SK-N-SH (cell line): ENCODE measurements at regions not wholly inside any gene's neighbourhood (a gene's known extent, or its start where the extent isn't known, plus 50 kb on each side); places are given as distances from the start of the nearest gene placed in this dataset.
"Not testable (repeated sequence)": the region's sequence is repeated elsewhere in the genome, so short reads cannot be mapped to it uniquely, and the experiment has no call there.

Experiments used
- CTCF ChIA-PET: fragments of 300-600, 350-600 bp; formaldehyde crosslinking; extraction: SDS; loops from one replicate; lab custom pipeline; 2021; lab: Yijun Ruan, JAX
- POLR2A ChIA-PET: fragments of 350-600 bp; sonication (Branson Sonifier 250); formaldehyde crosslinking; extraction: SDS; loops from one replicate; lab custom pipeline; 2020; ENCODE audit warnings: antibody characterized with exemption, inconsistent platforms; lab: Yijun Ruan, JAX
- DNase-seq: peaks from one replicate; pipeline ENCODE4 v3.0.0; 2012
- H2AFZ ChIP-seq: fragments of 200-600 bp; sonication (generic); 2 replicates; pipeline ENCODE4 v1.8.1; 2016; ENCODE audit warnings: antibody characterized with exemption, mild to moderate bottlenecking, low read depth
- H3F3A ChIP-seq: fragments of 200-600 bp; sonication (generic); replicated peaks from 2 replicates; pipeline ENCODE3; 2016; ENCODE audit warnings: antibody characterized with exemption, mild to moderate bottlenecking; ENCODE audit not compliant: insufficient read depth
- H3K27ac ChIP-seq, 2 experiments: fragments of 200-500 bp in 1 of 2; fragments of 200-600 bp in 1 of 2; sonication (Bioruptor generic) in 1 of 2; sonication (generic), shearing (Covaris generic) in 1 of 2; 2 replicates each; pipeline versions ENCODE4 v1.5.1 to v1.6.1; 2014 to 2016; ENCODE audit warnings: low read depth in 2 of 2, inconsistent platforms in 1 of 2, low read length in 1 of 2, mild to moderate bottlenecking in 1 of 2, mixed read lengths in 1 of 2
- H3K27me3 ChIP-seq: fragments of 200-600 bp; sonication (generic), shearing (Covaris generic); 2 replicates; pipeline ENCODE4 v1.6.1; 2016; ENCODE audit warnings: mixed run types; ENCODE audit not compliant: insufficient read depth
- H3K36me3 ChIP-seq, 2 experiments: fragments of 200-500 bp in 1 of 2; fragments of 200-600 bp in 1 of 2; sonication (Bioruptor generic) in 1 of 2; sonication (generic) in 1 of 2; replicated peaks in 1 of 2; 2 replicates each; pipeline versions ENCODE3 to v1.5.1; 2014 to 2016; ENCODE audit warnings: low read length in 1 of 2, mild to moderate bottlenecking in 1 of 2; ENCODE audit not compliant: insufficient read depth in 2 of 2, control insufficient read depth in 1 of 2
- H3K4me1 ChIP-seq, 2 experiments: fragments of 200-500 bp in 1 of 2; fragments of 200-600 bp in 1 of 2; sonication (Bioruptor generic) in 1 of 2; sonication (generic), shearing (Covaris generic) in 1 of 2; 2 replicates each; pipeline versions ENCODE4 v1.5.1 to v1.6.1; 2014 to 2016; ENCODE audit warnings: low read depth in 1 of 2, low read length in 1 of 2, mixed run types in 1 of 2; ENCODE audit not compliant: insufficient read depth in 2 of 2, control insufficient read depth in 1 of 2
- H3K4me2 ChIP-seq: fragments of 200-600 bp; sonication (generic), shearing (Covaris generic); 2 replicates; pipeline ENCODE4 v1.6.1; 2017; ENCODE audit warnings: mixed run types
- H3K4me3 ChIP-seq, 2 experiments: fragments of 200-500 bp in 1 of 2; fragments of 200-600 bp in 1 of 2; sonication (Bioruptor generic) in 1 of 2; sonication (generic), shearing (Covaris generic) in 1 of 2; 2 replicates each; pipeline versions ENCODE4 v1.5.1 to v1.8.1; 2014 to 2016; ENCODE audit warnings: low read depth in 2 of 2, inconsistent platforms in 1 of 2, low read length in 1 of 2, mild to moderate bottlenecking in 1 of 2, mixed read lengths in 1 of 2, moderate library complexity in 1 of 2
- H3K79me2 ChIP-seq: fragments of 200-600 bp; sonication (generic); 2 replicates; pipeline ENCODE4 v1.8.1; 2017; ENCODE audit warnings: mild to moderate bottlenecking; ENCODE audit not compliant: insufficient read depth
- H3K9ac ChIP-seq: fragments of 200-600 bp; sonication (generic); 2 replicates; pipeline ENCODE4 v1.6.1; 2017; ENCODE audit warnings: mixed run types
- H3K9me2 ChIP-seq: fragments of 200-600 bp; sonication (generic); 2 replicates; pipeline ENCODE4 v1.6.1; 2017; ENCODE audit warnings: mixed run types
- H3K9me3 ChIP-seq: fragments of 200-600 bp; sonication (generic); 2 replicates; pipeline ENCODE4 v1.6.1; 2017; ENCODE audit warnings: mixed run types, mild to moderate bottlenecking, moderate library complexity
- H4K20me1 ChIP-seq: fragments of 200-600 bp; sonication (generic); 2 replicates; pipeline ENCODE4 v1.6.1; 2017; ENCODE audit warnings: mild to moderate bottlenecking, mixed run types; ENCODE audit not compliant: insufficient read depth
- CHD2 ChIP-seq: fragments of 150-350 bp; IDR thresholded peaks from 2 replicates; pipeline ENCODE4 v1.6.1; 2018; ENCODE audit warnings: low read length; ENCODE audit not compliant: partially characterized antibody
- FOSL2 ChIP-seq: IDR thresholded peaks from 2 replicates; pipeline ENCODE4 v1.4.0; 2012; ENCODE audit warnings: low read depth, mild to moderate bottlenecking, moderate library complexity, borderline replicate concordance
- FOXJ3 ChIP-seq: sonication (generic); formaldehyde crosslinking; IDR thresholded peaks from 2 replicates; pipeline ENCODE4 v1.5.1; 2020; ENCODE audit warnings: mild to moderate bottlenecking, missing genetic modification reagents
- GABPA ChIP-seq: IDR thresholded peaks from 2 replicates; pipeline ENCODE4 v1.4.0; 2012; ENCODE audit warnings: low read depth, mild to moderate bottlenecking
- GATA2 ChIP-seq: sonication (generic); formaldehyde crosslinking; IDR thresholded peaks from 2 replicates; pipeline ENCODE4 v1.5.0; 2020; ENCODE audit warnings: mild to moderate bottlenecking, missing genetic modification reagents
- JUND ChIP-seq: IDR thresholded peaks from 2 replicates; pipeline ENCODE4 v1.4.0; 2012
- MEF2A ChIP-seq: IDR thresholded peaks from 2 replicates; pipeline ENCODE4 v1.4.0; 2012; ENCODE audit warnings: low read depth, borderline replicate concordance
- MXI1 ChIP-seq: IDR thresholded peaks from 2 replicates; pipeline ENCODE4 v1.6.1; 2012; ENCODE audit warnings: mild to moderate bottlenecking, low read depth, low read length, improper control_type of control experiment
- NRF1 ChIP-seq: IDR thresholded peaks from 2 replicates; pipeline ENCODE4 v1.6.1; 2012; ENCODE audit warnings: low read depth, mild to moderate bottlenecking, low read length
- PBX3 ChIP-seq: IDR thresholded peaks from 2 replicates; pipeline ENCODE4; 2012
- POLR2AphosphoS5 ChIP-seq: IDR thresholded peaks from 2 replicates; pipeline ENCODE4 v1.6.1; 2012; ENCODE audit warnings: low read depth, low read length
- TEAD4 ChIP-seq: IDR thresholded peaks from 2 replicates; pipeline ENCODE4 v1.4.0; 2012; ENCODE audit warnings: mild to moderate bottlenecking, borderline replicate concordance; ENCODE audit not compliant: insufficient read depth
- USF1 ChIP-seq: IDR thresholded peaks from 2 replicates; pipeline ENCODE4 v1.4.0; 2012; ENCODE audit warnings: low read depth, borderline replicate concordance
- whole genome bisulfite sequencing: methylation state at CpG from one replicate; pipeline ENCODE4 v1.1.6; 2017; ENCODE audit warnings: low lambda C conversion rate; 5-methylcytosine and 5-hydroxymethylcytosine counted together
- TF ChIP-seq, protein P1 (sequence below): IDR thresholded peaks from 2 replicates; pipeline ENCODE4 v1.4.0; 2012; ENCODE audit warnings: low read depth, borderline replicate concordance
- TF ChIP-seq, protein P2 (sequence below): IDR thresholded peaks from 2 replicates; pipeline ENCODE4 v1.4.0; 2012; ENCODE audit warnings: low read depth

DNA sequence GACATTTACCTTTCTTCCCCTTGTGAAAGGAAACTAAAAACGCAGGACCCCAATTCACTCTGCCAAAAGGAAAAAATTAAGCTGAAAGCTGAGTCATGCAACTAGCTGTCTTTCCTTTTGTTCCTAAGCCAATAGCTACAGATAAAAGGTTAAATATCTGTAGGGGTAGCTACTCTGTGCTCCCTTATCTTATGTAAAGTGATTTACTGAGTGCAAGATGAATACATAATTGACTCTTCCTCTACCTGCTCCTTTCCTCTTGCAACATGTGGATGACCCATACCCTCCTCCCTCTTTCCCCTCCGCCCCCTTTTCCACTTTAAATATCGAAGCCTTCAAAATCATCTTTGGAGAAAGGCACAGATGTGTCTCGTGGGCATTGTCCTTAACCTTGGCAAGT is 68.0 kb upstream of the ZNF157 start:
- H3K4me1 ChIP-seq = no peaks in the 10 kb centered on the region
- H3K9me2 ChIP-seq = no peaks in the 10 kb centered on the region
- H3K9me3 ChIP-seq = no peaks in the 10 kb centered on the region
- H3K36me3 ChIP-seq = no peaks in the 10 kb centered on the region
- no peak for DNase-seq
- H4K20me1 ChIP-seq = no peaks in the 10 kb centered on the region
- ChIA-PET POLR2A (no interaction called here), CTCF (interaction anchor here (1.8 kb wide), 1 partner anchor 10 kb away, joined by 5 read pairs; no protein-coding TSS in a partner anchor)
- no peak overlapping the region for H3K27ac ChIP-seq
- WGBS = 46% methylated on average over 4 of the region's 4 CpGs
- peaks cover 8% of the 10 kb centered on the region; the same call in 1 of the 2 replicates for H3K27me3 ChIP-seq
- no peak overlapping the region for H3K9ac ChIP-seq
- H3F3A ChIP-seq = no peaks in the 10 kb centered on the region
- no peak overlapping the region for H3K4me2 ChIP-seq
- no peaks in the 10 kb centered on the region for H3K79me2 ChIP-seq
- TF ChIP-seq TEAD4 (no peak), NRF1 (no peak), MXI1 (no peak), USF1 (no peak), GABPA (no peak), JUND (no peak), GATA2 (no peak), PBX3 (no peak), CHD2 (no peak), MEF2A (no peak), POLR2AphosphoS5 (no peak), FOSL2 (no peak), FOXJ3 (CRISPR knock-in tag) (no peak)
- TF ChIP-seq, protein P1, sequence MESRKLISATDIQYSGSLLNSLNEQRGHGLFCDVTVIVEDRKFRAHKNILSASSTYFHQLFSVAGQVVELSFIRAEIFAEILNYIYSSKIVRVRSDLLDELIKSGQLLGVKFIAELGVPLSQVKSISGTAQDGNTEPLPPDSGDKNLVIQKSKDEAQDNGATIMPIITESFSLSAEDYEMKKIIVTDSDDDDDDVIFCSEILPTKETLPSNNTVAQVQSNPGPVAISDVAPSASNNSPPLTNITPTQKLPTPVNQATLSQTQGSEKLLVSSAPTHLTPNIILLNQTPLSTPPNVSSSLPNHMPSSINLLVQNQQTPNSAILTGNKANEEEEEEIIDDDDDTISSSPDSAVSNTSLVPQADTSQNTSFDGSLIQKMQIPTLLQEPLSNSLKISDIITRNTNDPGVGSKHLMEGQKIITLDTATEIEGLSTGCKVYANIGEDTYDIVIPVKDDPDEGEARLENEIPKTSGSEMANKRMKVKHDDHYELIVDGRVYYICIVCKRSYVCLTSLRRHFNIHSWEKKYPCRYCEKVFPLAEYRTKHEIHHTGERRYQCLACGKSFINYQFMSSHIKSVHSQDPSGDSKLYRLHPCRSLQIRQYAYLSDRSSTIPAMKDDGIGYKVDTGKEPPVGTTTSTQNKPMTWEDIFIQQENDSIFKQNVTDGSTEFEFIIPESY = no peak
- TF ChIP-seq, protein P2, sequence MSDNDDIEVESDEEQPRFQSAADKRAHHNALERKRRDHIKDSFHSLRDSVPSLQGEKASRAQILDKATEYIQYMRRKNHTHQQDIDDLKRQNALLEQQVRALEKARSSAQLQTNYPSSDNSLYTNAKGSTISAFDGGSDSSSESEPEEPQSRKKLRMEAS = no peak
- H3K4me3 ChIP-seq = no peak overlapping the region
- no peak overlapping the region for H2AFZ ChIP-seq

DNA sequence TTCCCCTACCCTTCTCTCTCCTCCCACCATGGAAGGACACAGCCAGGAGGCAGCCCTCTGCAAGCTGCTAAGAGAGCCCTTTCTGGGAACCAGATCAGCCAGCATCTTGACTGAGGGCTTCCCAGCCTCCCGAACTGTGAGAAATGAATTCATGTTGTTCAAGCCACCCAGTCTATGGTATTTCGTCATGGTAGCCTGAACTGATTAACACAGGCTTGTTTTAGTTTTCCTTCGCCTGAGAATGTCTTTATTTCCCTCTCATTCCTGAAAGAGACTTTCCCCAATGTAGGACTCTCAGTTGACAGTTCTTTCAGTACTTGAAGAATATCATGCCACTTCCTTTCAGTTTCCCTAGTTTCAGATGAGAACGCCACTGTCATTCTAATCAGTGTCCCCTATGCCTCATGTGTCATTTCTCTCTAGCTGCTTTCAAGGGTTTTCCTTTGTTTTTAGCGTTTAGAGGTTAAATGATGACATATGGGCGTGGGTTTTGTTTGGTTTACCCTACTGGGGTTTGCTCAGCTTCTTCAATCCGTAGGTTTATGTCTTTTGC is 63.8 kb upstream of the ZNF157 start:
- CTCF ChIA-PET, POLR2A ChIA-PET: not testable (repeated sequence)

More for the DNA sequence above, 63.8 kb upstream of the ZNF157 start:
- H3K9me3 ChIP-seq, H3K4me2 ChIP-seq, H3K4me3 ChIP-seq, H4K20me1 ChIP-seq, H3K27me3 ChIP-seq, H3K4me1 ChIP-seq, DNase-seq, H3K27ac ChIP-seq, H3K9me2 ChIP-seq, H3K36me3 ChIP-seq, H3K9ac ChIP-seq, H2AFZ ChIP-seq, H3F3A ChIP-seq, H3K79me2 ChIP-seq: not testable (repeated sequence)
- 46% methylated on average over 6 of the region's 7 CpGs for WGBS
